ENCODE measurements at regions not wholly inside any gene's neighbourhood (a gene's known extent, or its start where the extent isn't known, plus 50 kb on each side); places are given as distances from the start of the nearest gene placed in this dataset.

DNA sequence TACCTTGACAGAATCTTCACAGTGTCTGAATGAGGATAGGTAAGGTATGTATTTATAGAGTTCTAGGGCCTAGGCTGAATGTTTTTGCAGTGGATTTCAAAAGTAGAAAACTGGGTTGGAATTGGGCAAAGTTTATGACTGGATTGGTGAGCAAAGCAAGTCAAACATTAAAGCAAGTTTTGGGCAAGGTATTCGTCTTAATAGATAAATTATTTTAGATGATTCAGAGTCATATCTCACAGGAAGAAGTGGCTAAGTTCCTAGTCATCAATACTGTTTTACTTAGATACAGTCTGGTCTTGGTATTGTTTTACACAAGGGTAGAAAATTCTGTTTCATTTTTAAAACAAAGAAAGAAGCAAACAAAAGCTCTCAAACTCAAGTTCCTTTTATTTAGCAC, 284.1 kb upstream of the EPHA7 start:
- TF ChIP-seq, protein P1, sequence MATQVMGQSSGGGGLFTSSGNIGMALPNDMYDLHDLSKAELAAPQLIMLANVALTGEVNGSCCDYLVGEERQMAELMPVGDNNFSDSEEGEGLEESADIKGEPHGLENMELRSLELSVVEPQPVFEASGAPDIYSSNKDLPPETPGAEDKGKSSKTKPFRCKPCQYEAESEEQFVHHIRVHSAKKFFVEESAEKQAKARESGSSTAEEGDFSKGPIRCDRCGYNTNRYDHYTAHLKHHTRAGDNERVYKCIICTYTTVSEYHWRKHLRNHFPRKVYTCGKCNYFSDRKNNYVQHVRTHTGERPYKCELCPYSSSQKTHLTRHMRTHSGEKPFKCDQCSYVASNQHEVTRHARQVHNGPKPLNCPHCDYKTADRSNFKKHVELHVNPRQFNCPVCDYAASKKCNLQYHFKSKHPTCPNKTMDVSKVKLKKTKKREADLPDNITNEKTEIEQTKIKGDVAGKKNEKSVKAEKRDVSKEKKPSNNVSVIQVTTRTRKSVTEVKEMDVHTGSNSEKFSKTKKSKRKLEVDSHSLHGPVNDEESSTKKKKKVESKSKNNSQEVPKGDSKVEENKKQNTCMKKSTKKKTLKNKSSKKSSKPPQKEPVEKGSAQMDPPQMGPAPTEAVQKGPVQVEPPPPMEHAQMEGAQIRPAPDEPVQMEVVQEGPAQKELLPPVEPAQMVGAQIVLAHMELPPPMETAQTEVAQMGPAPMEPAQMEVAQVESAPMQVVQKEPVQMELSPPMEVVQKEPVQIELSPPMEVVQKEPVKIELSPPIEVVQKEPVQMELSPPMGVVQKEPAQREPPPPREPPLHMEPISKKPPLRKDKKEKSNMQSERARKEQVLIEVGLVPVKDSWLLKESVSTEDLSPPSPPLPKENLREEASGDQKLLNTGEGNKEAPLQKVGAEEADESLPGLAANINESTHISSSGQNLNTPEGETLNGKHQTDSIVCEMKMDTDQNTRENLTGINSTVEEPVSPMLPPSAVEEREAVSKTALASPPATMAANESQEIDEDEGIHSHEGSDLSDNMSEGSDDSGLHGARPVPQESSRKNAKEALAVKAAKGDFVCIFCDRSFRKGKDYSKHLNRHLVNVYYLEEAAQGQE (IDR thresholded peaks at IDR 0.05; ENCODE audit: low read depth): no peak
- no peak for TF ChIP-seq CEBPB (IDR thresholded peaks at IDR 0.05)
- TF ChIP-seq, protein P2, sequence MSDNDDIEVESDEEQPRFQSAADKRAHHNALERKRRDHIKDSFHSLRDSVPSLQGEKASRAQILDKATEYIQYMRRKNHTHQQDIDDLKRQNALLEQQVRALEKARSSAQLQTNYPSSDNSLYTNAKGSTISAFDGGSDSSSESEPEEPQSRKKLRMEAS (IDR thresholded peaks at IDR 0.05): no peak
- TF ChIP-seq EP300 (IDR thresholded peaks at IDR 0.05; ENCODE audit: borderline replicate concordance): no peak
- no peak for TF ChIP-seq TAF1 (IDR thresholded peaks at IDR 0.05; ENCODE audit: low read depth)
